Spinal cord (tissue), 9 donors: ENCODE measurements at regions not wholly inside any gene's neighbourhood (a gene's known extent, or its start where the extent isn't known, plus 50 kb on each side); places are given as distances from the start of the nearest gene placed in this dataset.
A peak's percentile ranks its signal among the peaks of the same experiment; 100 is the strongest.

ENCODE experiments used
- DNase-seq, 6 donors: peaks; one replicate each; pipeline versions ENCODE4 v3.0.0 to v3.0.0-alpha.2; 2013 to 2015; ENCODE audit warnings: low spot score in 6 of 6, low read depth in 4 of 6
- H3K27ac ChIP-seq: one replicate; pipeline ENCODE4 v1.5.1; 2013; ENCODE audit warnings: low read depth, low read length, control low read depth
- H3K27me3 ChIP-seq: one replicate; pipeline ENCODE4 v1.6.1; 2013; ENCODE audit warnings: low read length; ENCODE audit not compliant: control insufficient read depth, insufficient read depth
- H3K36me3 ChIP-seq: one replicate; pipeline ENCODE4 v1.6.1; 2013; ENCODE audit warnings: low read length; ENCODE audit not compliant: control insufficient read depth, insufficient read depth
- H3K4me1 ChIP-seq: one replicate; pipeline ENCODE4 v1.6.1; 2013; ENCODE audit warnings: low read length; ENCODE audit not compliant: control insufficient read depth, insufficient read depth
- H3K4me3 ChIP-seq: one replicate; pipeline ENCODE4 v1.5.1; 2013; ENCODE audit warnings: low read depth, low read length, control low read depth
- H3K9me3 ChIP-seq: one replicate; pipeline ENCODE4 v1.6.1; 2013; ENCODE audit warnings: low read length; ENCODE audit not compliant: control insufficient read depth, insufficient read depth
- WGBS: methylation state at CpG from one replicate; pipeline ENCODE4 v1.1.5; 2013; ENCODE audit warnings: missing lambda C conversion rate; ENCODE audit not compliant: insufficient coverage; 5-methylcytosine and 5-hydroxymethylcytosine counted together
- donor health status: healthy.

DNA sequence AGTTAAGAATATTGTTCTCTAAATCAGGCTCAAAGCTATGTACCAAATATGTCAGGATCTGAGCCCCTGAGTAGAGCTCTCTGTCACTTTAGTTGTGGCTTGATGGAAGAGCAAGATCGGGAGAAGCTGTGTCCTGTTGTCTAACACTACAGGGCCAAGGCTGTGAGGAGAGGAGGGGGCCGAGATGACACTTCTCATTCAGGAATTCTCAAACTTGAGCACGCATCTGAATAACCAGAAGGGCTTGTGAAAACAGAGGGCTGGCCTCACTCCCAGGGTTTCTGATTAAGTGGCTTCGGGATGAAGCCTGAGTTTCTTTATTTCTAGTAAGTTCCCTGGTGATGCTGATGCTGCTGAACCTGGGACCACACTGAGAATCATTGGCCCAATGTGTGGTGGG lies 209.2 kb upstream of the DAB1 start:
- no peak overlapping the region for H3K27ac ChIP-seq
- no peaks in the 10 kb centered on the region for H3K4me1 ChIP-seq
- H3K27me3 ChIP-seq: no peaks in the 10 kb centered on the region
- no peaks in the 10 kb centered on the region for H3K9me3 ChIP-seq
- 39% methylated on average over 4 of the region's 4 CpGs for WGBS
- DNase-seq: peak in 1 of 6 donors; percentile 37
- no peaks in the 10 kb centered on the region for H3K36me3 ChIP-seq
- H3K4me3 ChIP-seq: no peak overlapping the region

GRCh38 chr1:57632401-57632800 lies 208.5 kb upstream of the DAB1 start:
- no peak for DNase-seq
- 100% methylated on average over 1 of the region's 3 CpGs for WGBS
- no peaks in the 10 kb centered on the region for H3K9me3 ChIP-seq
- H3K36me3 ChIP-seq: no peaks in the 10 kb centered on the region
- H3K27ac ChIP-seq: no peak overlapping the region
- H3K4me3 ChIP-seq: no peak overlapping the region
- no peaks in the 10 kb centered on the region for H3K4me1 ChIP-seq
- H3K27me3 ChIP-seq: no peaks in the 10 kb centered on the region

GRCh38 chr1:57627612-57628011 lies 203.8 kb upstream of the DAB1 start:
- Histone ChIP-seq H3K4me1 (peaks cover 9% of the 10 kb centered on the region), H3K27ac (no peak overlapping the region), H3K36me3 (no peaks in the 10 kb centered on the region), H3K4me3 (no peak overlapping the region), H3K9me3 (no peaks in the 10 kb centered on the region), H3K27me3 (no peaks in the 10 kb centered on the region)
- DNase-seq: no peak

DNA sequence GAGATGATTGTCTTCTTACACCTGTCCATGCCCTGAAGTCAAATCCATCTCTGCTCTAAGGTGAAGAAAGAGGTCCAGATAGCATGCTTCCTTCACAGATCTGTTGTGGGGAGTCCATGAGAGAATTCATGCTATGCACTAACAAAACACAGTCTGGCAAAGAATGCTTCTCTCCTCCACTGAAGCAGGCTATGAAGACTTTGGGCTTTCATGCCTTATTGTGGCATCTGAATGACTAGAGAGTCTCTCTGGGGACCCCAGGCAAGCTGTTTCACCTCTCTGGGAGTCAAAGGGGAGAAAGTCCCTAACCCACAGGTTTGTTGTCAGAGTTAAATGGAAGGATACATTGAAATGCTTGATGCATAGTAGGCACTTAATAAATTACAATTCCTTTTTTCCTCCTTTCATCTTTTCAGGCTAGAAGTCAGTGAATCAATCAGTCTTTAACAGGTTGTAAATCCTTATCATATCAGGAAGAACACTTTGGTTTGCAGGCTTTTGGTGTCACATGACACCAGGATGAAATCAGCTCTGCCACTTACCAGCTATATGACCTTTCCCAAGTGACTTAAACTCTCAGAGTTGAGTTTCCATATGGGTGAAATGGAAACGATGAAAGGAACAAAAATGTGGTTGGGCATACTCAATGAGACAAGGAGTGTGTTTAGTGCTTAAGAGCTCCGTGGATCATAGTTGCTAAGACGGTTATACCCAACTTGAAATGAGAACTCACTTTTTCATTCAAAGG lies 200.1 kb upstream of the DAB1 start:
- WGBS: no CpG with 5 or more reads among the region's 3 CpGs
- H3K27ac ChIP-seq: no peak overlapping the region
- H3K4me3 ChIP-seq: no peak overlapping the region
- H3K4me1 ChIP-seq: peaks cover 12% of the 10 kb centered on the region
- no peak for DNase-seq
- H3K36me3 ChIP-seq: no peaks in the 10 kb centered on the region
- H3K9me3 ChIP-seq: no peaks in the 10 kb centered on the region
- no peaks in the 10 kb centered on the region for H3K27me3 ChIP-seq

GRCh38 chr1:57623039-57623790 lies 199.4 kb upstream of the DAB1 start:
- peak in 4 of 6 donors; percentile 24 to 86 (median 61) for DNase-seq
- no peak overlapping the region for H3K4me3 ChIP-seq
- no peaks in the 10 kb centered on the region for H3K27me3 ChIP-seq
- no peaks in the 10 kb centered on the region for H3K36me3 ChIP-seq
- peaks cover 12% of the 10 kb centered on the region for H3K4me1 ChIP-seq
- 19% methylated on average over 12 of the region's 18 CpGs for WGBS
- H3K9me3 ChIP-seq: no peaks in the 10 kb centered on the region
- H3K27ac ChIP-seq: no peak overlapping the region

GRCh38 chr1:57621776-57622175 lies 197.9 kb upstream of the DAB1 start:
- no peak overlapping the region for H3K27ac ChIP-seq

DNA sequence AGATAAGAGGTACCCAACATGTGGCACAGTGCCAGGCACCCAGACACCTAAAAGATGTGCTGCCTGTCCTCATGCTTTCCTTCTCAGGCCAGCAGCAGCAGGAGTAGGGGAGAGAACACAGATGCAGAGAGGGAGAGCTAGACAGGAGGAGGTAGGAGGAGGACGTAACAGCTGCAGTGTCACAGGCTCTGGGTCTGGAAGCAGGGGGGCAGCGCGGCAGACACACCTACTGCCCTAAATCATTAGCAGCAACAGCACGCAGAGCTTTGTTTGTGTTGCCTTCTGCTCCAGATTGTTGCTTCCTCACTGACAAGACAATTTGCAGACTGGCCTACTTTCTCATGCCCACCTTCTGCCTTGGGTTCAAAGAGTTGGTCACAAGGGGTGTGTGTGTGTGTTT lies 196.7 kb upstream of the DAB1 start:
- H3K9me3 ChIP-seq: no peaks in the 10 kb centered on the region
- H3K27me3 ChIP-seq: no peaks in the 10 kb centered on the region
- no peak overlapping the region for H3K27ac ChIP-seq
- peaks cover 12% of the 10 kb centered on the region for H3K4me1 ChIP-seq
- H3K4me3 ChIP-seq: no peak overlapping the region
- 25% methylated on average over 4 of the region's 4 CpGs for WGBS
- peak in 2 of 6 donors; percentile 25 to 67 for DNase-seq
- no peaks in the 10 kb centered on the region for H3K36me3 ChIP-seq

More at GRCh38 chr1:57621776-57622175, 197.9 kb upstream of the DAB1 start:
- no CpG with 5 or more reads among the region's 1 CpG for WGBS
- no peaks in the 10 kb centered on the region for H3K36me3 ChIP-seq
- no peak for DNase-seq
- no peak overlapping the region for H3K4me3 ChIP-seq
- H3K27me3 ChIP-seq: no peaks in the 10 kb centered on the region
- no peaks in the 10 kb centered on the region for H3K9me3 ChIP-seq
- peaks cover 12% of the 10 kb centered on the region for H3K4me1 ChIP-seq

DNA sequence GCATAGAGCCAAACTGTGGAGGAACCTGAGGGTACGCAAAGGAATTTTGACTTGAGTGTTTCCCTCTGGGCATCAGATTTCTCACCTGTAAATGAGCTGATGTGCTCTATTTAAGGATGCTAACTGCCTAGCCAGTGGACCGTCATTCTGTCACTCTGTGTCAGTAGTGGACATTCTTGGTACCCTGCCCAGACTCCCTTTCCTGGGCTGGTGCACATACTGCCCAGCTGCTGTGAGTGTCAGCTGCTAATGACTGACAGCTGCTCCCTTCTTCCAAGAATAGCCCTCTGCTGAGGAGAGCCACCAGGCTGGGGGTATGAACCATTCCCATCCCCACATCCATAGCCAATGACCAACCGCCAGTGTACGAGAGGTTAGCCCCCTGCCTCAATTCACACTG lies 193.1 kb upstream of the DAB1 start:
- no peak overlapping the region for H3K27ac ChIP-seq
- no peak overlapping the region for H3K4me3 ChIP-seq
- no peak for DNase-seq
- WGBS: 87% methylated on average over 4 of the region's 4 CpGs
- no peaks in the 10 kb centered on the region for H3K27me3 ChIP-seq
- no peaks in the 10 kb centered on the region for H3K9me3 ChIP-seq
- H3K36me3 ChIP-seq: no peaks in the 10 kb centered on the region
- H3K4me1 ChIP-seq: peaks cover 3% of the 10 kb centered on the region

GRCh38 chr1:57615956-57616355 lies 192.1 kb upstream of the DAB1 start:
- H3K9me3 ChIP-seq: no peaks in the 10 kb centered on the region
- H3K27me3 ChIP-seq: no peaks in the 10 kb centered on the region
- DNase-seq: no peak
- H3K4me3 ChIP-seq: no peak overlapping the region
- no peak overlapping the region for H3K27ac ChIP-seq
- H3K36me3 ChIP-seq: no peaks in the 10 kb centered on the region
- H3K4me1 ChIP-seq: peaks cover 3% of the 10 kb centered on the region
- 88% methylated on average over 2 of the region's 4 CpGs for WGBS

DNA sequence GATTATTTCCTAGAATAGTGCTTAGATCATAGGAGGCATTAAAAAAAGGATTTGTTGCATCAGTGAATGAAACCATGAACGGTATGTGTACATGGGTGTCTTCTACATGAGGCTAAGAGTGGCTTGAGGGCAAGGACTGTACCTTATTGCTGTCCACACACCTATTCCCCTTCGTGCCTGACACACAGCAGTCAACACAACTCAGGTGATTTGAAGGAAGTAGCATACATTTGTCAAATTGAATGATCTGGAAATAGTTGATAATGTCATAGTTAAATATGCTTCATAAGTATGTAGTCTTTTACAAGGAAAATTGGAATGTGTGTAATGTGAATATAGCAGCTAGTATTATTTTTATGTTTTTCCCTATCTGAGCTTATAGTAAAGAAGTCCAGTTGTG lies 189.0 kb upstream of the DAB1 start:
- no peak overlapping the region for H3K27ac ChIP-seq
- H3K4me1 ChIP-seq: no peaks in the 10 kb centered on the region
- H3K36me3 ChIP-seq: no peaks in the 10 kb centered on the region
- H3K4me3 ChIP-seq: no peak overlapping the region
- 100% methylated on average over 1 of the region's 2 CpGs for WGBS
- no peaks in the 10 kb centered on the region for H3K27me3 ChIP-seq
- no peak for DNase-seq
- no peaks in the 10 kb centered on the region for H3K9me3 ChIP-seq
